ENCODE measurements at regions not wholly inside any gene's neighbourhood (a gene's known extent, or its start where the extent isn't known, plus 50 kb on each side); places are given as distances from the start of the nearest gene placed in this dataset.

DNA sequence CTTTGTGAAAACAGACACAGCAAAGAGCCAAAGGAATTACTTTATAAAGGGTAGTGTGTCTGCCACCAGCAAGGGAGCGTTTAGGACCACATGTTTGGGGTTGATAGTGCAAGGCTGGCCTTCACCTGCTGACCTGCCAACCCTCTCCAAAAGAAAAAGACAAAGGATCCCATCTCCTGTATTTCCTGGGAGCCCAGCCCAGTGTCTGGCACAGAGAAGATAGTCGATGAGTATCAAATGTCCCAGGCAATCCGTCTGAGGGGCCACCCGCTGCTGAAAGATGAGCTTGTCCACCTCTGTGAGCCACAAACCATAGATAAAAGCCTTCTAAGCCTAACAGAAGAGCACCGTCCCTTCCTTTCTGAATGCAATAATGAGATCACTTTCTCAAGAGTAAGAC is 154.8 kb upstream of the CTNNB1 start:
- no peak for DNase-seq

DNA sequence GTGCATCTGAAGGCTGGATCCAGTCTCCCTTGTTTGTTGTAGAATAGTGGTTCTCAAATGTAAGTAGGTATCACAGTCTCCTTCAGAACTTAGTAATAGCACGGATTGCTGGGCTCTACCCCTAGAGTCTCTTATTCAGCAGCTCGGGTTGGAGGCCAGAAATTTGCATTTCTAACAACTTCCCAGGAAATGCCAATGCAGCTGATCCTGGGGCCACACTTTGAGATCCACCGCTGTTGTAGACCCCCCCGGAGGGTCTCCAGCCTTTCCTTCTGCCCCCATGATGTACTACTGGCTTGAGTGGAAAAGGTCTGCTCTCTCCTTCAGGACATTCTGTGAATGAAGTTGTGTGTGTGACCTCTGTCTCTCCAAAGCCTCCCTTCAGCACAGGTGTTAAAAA is 153.8 kb upstream of the CTNNB1 start:
- no peak for DNase-seq

DNA sequence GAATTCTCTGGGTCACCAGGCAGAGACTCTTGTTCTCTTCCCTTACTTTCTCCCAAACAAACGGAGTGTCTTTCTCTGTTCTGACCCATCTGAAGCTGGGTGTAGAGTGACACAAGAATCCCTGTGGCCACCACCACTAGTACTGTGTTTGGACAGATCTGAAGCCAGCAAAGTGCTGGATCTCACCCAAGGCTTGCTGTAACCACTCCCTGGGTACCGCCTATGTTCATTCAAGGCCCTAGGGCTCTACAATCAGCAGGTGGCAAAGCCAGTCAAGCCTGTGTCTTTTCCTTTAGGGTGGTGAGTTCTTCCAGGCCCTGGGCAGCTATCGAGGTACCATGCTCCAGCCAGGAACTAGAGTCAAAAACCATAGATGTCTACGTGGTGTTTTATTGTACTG is 149.2 kb upstream of the CTNNB1 start:
- no peak for DNase-seq

DNA sequence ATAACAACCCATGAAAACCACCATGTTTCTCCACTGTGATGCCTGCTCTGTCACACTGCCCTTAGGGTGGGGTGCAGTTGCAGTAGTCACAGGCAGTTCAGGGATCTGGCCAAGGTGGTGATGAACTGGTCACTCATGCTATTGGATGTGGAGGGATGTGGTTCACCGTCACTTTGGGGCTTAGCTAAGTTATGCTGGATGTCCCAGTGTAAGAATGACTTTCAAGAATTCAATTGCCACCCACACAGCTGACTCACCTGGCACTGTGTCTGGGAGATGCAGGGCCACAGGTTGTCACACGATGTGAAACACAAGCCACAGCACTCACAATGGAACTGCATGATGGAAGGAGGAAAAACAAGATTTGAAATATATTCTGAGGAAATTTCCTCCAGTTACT is 146.1 kb upstream of the CTNNB1 start:
- no peak for DNase-seq

DNA sequence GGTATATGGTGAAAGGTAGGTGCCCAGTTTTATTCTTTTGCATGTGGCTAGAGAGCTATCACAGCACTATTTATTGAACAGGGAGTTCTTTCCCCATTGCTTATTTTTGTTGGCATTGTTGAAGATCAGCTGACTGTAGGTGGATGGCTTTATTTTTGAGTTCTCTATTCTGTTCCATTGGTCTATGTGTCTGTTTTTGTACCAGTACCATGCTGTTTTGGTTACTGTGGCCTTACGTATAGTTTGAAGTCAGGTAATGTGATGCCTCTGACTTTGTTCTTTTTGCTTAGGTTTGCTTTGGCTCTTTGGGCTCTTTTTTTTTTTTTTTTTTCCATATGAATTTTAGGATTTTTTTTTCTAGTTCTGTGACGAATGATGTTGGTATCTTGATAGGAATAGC is 139.2 kb upstream of the CTNNB1 start:
- DNase-seq, result no peak

DNA sequence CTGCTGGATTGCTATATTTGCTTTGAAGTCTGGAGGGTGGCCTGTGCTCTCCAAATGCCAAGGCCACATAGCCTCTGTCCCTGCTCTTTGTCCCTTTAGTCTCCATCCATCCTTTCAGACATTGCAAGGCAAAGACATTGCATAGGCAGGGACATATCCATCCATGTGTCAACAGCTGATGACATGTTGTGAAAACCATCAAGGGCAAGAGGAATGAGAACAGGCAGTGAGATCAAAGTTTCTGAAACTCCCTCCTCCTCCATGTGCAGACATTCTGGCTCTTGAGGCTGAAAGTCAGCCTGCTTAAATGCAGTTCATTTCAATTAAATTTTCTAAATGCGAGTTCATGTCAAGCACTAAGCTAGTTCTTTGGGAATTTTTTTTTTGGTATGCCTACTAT is 135.2 kb upstream of the CTNNB1 start:
- DNase-seq, result no peak

DNA sequence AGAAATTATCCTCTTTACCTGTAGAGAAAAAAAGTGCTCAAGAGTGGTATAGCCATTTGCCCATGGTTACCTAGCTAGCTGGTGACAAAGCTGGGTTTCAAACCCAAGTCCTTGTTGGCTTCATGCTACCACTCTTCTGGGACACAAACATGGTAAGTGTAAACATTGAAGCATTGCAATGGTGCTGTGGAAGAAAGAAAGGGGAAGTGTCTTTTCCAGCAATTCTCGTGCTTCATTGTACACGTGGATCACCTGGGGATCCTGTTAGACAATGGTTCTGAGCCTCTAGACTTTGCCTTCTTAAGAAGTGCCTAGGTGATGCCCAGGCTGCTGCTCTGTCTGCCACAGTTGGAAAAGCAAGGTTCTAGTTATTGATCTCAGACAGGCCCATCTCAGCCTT is 134.8 kb upstream of the CTNNB1 start:
- DNase-seq, result no peak

DNA sequence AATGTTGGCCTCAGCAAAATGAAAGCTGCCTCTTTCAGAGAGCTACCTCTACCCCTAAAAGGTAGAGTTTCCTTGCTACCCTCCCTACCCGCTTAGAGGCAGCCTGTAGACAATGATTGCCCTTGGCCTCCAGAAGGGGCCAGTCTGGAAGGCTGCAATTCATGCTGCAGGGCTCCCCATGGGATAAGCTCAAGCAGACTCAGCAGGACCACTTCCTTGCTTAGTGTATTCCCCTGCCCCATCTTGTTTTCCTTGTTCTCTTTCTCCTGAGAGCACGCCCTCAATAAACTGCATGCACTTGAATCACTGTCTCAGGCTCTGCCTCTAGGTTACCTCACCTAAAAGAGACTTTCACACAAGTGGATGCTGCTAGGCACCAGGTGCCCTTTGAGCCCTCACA is 134.0 kb upstream of the CTNNB1 start:
- no peak for DNase-seq

DNA sequence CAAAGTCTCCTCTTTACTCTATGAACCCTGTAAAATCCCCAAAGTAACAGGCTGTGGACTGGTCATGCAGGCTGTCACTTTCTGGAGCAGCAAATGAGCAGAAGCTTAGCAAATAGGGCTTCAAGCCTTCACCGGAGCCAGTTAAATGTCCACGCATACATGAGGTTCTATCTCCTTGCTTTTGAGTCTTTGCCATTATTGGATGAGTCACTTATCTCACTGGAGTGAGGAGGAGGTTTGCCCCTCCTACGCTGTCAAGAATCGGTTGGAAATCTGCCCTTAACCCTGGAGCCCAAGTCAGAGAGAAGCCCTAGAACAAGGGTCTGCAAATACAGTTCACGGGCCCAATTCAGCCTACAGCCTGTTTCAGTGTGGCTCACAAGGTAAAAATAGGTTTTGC is 126.1 kb upstream of the CTNNB1 start:
- DNase-seq, result no peak

DNA sequence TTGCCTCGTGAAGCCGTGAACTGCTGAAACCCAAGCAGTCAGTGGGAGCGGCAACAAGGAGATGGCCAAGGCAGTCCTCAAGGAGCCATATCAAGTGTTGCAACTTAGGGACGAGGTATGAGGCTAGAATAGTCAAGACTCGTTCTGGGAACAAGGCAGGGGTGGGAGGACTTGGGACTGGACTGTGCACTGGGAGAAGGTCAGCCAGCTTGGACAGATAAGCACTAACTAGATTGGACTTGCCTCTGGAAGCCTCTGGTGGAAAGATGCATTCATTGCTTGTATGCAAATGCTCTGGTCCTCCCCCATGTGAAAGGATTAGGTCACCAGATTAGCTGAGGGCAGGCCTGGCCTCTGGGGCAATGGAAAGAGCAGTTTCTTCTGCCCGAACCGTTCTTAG is 123.3 kb upstream of the CTNNB1 start:
- DNase-seq, result no peak

DNA sequence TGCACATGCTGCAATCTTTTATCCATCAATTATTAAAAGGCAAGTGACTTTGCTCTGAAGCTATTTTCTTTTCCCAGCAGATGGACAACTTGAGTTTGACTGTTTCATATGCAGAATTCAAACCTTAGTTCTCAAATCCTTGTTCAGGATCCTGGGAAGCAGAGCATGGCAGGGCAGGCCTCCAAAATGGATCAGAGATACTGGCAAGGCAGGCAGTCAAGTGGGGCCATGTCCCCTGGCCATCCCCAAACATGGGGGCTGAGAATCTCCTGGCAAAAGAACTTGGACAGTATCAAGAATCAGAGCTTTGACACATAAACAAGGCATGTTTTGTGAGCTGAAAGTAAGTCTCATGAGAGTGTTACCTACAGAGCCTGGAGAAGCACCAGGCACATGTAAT is 122.9 kb upstream of the CTNNB1 start:
- no peak for DNase-seq

DNA sequence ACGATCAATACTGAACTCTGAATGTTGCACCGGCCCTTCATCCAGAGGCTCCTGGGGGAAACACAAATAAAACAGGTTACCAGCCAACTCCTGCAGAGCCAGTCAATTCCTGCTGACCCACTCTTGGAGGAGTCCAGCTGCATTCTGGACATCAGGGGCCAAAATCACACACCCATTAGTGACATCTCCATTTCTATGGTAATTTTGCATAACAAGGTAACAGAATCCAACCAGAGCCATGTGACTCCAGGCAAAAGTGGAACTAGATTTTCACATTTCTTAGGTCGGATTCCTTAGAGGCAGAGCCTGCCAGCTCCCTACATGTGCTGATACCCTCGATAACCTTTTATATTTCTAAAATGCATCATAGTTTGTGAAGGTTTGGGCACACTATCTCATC is 119.2 kb upstream of the CTNNB1 start:
- DNase-seq, result no peak

DNA sequence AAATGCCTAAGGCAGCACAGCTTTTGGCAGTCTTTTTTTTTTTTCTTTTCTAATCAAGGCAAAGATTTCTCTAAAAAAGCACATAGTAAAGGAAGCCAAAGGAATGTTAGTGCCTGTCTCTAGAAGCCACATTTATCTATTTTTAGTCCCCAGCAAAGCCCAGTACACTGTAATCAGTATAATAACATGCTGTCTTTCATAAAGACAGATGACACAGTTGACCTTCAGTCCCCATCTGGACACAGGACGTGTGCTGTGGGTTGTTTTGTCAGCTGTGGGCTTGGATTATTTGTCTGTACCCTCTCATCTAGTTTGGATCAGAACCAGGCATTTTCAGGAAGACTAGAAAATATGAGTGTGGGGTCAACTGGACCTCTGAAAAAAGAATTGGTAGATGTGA is 110.4 kb upstream of the CTNNB1 start:
- no peak for DNase-seq

DNA sequence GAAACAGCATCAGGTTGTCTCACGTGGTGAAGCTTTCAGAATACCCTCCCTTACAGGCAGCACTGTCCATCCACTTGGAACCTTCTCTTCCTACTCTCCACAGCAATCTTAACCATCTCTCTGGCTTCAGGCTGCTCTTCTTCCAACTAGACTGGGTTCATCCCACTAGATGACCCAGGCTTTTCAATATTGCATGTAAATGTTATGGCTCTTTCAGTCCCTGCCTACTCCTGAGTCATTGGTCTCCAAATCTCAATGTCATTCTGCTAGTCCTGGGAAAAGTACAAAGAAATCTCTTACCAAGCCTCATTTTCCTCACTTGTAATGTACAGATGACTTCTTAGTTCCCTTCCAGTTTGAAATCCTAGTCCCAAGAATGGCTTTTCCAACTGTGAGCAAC is 109.7 kb upstream of the CTNNB1 start:
- no peak for DNase-seq

DNA sequence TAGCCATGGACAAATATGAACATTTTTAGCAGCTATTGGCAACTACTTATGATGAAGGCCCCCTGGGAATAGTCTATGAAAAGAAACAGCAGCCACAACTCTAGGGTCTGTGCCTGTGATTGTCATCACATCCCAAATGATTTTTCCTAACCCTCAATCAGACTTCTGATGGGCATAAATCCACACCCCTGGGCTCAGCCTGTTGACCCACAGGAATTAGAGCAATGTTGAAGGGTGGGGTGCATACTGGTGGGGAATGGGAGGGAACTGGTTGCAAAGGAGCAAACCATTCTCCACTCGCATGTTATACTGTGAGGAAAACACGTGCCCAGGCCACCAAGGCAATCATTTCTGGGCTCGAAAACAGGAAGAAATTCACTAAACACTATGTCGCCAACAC is 106.5 kb upstream of the CTNNB1 start:
- DNase-seq, result no peak

DNA sequence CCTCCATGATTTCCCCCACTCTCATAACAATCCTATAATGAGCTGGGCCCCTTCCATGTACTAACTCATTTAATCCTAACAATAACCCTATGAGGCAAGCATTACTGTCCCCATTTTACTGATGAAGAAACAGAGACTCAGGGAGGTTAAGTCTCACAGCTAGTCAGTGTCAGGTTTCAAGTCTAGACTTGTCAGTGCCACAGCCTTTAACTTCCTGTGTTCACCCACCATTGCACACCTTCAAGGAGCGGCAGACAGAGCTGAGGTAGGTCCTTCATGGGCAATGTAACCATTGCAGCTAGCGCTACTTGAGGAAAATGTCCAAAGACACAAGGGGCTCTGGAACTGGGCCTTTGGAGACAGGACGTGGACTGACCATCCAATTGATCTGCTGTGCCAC is 105.8 kb upstream of the CTNNB1 start:
- DNase-seq, result no peak

DNA sequence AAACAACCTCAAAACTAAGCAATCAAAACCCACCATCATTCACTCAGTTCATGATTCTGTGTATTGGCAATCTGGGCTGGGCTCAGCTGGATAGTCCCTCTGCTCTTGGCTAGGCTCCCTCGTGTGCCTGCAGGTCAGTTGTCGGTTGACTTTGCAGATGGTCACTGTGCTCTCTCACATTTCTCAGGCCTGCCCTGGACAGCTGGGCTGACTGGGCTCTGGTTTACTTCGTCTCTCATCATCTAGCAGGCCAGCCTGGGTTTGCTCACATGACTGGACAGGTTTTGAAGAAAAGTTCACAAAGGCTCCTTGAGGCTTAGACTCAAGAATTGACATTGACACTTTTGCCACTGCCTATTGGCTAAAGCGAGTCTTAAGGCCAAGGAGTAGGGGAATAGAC is 105.0 kb upstream of the CTNNB1 start:
- no peak for DNase-seq

DNA sequence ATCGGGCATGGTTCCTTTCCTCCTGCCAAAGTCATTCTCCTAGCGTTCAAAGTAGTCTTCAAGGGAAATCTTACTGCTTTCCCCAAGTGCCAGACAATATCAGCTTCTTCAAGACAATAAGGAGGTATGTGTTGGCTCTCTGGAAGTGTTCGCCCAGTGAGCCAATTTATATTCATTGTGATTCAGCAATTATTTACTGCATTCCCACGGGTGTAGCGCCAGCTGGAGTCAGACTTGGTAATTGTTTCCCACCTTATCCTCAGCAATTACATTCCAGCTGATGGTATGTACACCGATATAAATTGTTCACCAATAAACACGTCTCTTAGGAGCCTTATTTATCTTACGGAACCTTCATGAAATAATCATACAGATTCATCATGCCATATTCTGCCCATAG is 103.6 kb upstream of the CTNNB1 start:
- no peak for DNase-seq

DNA sequence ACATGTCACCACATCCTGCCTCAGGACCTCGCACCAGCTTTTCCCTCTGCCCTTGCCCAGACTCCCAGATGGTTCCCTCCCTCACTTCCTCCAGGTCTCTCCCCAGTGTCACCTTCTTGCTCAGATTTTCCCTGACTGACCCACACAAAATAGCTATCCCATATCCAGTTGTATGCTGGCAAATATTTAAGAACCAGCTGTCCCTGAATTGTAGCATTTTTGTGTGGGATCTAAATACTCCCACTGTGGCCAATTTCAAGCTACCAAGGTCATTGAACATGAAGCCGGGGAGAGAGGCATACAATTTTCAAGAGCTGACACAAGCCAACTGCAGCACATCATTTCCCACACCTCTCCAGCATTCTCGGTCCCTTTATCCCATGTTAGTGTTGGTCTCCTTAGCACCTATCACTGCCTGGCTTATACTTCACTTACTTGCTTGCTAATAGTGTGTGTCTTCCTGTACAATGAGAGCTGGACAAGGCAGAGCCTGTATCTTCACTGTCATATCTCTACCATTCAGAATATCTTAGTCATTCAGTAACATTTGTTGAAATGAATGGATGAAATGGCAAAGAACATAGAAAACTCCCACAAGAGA is 101.3 kb upstream of the CTNNB1 start:
- no peak for DNase-seq

DNA sequence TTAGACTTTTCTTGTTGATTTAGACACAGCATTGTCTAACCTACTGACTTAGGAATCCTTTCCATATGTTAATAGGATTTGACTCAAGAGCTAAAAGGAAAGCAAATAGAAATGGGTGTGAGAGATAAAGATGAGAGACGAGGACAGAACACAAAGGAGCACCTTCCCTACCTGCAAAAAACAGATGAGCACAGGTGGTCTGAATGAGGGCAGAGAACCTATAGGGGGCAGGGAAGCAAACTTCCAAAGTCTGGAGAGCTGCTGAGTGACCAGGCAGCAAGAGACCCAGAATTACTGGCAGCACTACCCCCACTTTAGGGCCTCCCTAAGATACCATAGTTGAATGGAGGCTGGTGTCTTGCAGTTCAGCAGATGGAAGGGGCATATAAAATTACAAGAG is 98.1 kb upstream of the CTNNB1 start:
- no peak for DNase-seq

DNA sequence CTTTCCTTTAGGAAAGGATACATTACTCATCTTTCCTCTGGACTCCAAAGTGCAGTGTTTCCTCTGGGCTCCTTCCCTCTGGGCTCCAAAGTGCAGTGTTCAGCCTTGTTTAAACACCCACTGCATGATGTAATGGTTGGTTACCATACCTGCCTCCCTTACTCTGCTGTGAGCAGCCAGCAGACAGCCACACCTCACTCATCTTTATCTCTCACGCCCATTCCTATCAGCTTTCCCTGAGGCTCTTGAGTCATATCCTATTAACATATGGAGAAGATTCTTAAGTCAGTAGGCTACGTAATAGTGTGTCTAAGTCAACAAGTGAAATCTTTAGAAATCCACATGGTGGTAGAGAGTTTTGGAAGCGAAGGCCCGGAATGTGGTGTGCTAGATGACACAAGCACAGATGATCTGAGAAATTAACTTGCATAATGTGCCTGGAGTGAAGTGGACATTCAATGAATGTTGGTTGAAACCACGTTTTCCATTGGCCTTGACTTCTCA is 97.2 kb upstream of the CTNNB1 start:
- DNase-seq, result no peak

DNA sequence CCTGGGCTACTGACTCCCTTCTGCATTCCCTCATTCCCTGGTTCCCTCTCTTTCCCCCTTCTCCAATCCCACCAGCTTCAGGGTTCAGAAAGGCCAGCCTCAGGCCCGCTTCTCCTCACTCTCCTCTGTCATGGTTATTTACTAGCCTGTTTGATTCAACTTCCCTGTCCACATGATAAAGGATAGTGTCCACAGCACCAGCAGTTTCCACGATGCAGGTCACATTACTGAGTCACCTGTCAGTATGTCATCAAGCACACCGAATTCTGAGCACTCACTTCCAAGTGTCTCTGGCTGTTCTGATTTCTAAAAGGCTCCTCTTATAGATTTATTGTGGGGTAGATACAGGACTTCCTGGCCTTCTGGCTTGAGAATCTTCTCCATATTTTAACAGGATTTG is 96.6 kb upstream of the CTNNB1 start:
- DNase-seq, result no peak

DNA sequence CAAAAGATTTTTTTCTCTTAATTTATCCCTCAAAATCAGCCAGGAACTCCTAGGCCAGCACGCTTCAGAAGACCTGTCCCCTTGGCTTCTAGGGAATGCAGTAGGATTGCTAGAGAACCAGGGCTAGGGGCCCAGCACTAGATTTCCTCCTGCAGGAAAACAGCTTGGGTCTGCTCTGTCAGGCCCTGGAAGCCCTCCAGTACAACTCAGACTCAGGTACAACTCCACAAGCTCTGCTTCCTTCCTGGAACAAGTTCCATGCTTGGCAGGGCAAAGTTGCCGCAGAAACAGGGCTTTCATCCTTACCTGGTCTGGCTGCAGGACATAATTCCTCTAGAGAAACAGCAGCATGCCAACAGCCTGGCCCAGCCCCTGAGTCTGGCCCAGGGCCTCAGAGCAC is 96.1 kb upstream of the CTNNB1 start:
- no peak for DNase-seq

DNA sequence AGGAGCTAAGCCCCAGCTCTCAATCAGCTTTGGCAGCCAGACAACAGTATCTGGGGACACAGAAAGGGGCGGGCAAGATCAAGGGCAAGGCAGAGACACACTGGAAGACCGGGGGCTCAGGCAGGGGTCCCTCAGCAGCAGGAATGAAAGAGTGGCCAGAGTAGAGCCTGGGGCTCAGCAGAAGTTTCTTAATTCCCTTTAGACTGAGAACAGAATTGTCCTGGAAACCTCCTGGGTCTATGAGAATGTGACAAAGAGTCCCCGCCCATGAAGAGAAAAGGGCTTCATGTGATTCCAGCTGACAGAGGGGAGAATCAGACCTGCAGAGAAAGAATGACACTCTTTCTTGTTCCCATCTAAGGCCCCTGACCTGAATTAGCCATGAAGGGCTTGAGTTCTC is 95.2 kb upstream of the CTNNB1 start:
- no peak for DNase-seq

DNA sequence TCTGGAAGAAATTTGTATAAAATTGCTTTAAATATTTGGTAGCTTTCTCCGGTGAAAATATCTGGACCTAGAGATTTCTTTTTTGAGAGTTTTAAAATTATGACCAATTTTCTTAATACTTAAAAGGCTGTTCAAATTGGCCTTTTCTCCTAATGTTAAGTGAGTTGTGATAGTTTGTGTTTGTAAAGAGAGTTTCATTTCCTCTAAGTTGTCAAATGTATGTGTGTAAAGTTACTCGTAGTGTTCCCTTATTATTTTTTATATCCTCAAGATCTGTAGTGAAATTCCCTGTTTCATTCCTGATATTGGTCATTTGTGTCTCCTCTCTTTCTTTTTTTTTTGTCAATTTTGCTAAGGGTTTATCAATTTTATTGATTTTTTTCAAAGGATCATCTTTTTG is 92.6 kb upstream of the CTNNB1 start:
- DNase-seq, result no peak

All from occipital lobe (tissue), 1 donor.